DOHH2 (cell line): ENCODE measurements at regions not wholly inside any gene's neighbourhood (a gene's known extent, or its start where the extent isn't known, plus 50 kb on each side); places are given as distances from the start of the nearest gene placed in this dataset.

Experiments used
- H3F3A ChIP-seq: fragments of 200-600 bp; sonication (generic), shearing (Covaris generic); 2 replicates; pipeline ENCODE4 v1.6.0; 2016; ENCODE audit warnings: antibody characterized with exemption, mild to moderate bottlenecking; ENCODE audit not compliant: control insufficient read depth, insufficient read depth
- H3K27ac ChIP-seq: fragments of 200-600 bp; sonication (generic); 2 replicates; pipeline ENCODE4 v1.5.1; 2014; ENCODE audit warnings: low read depth, mild to moderate bottlenecking, low read length, moderate library complexity
- H3K27me3 ChIP-seq: fragments of 200-600 bp; sonication (generic); 2 replicates; pipeline ENCODE4 v1.6.1; 2014; ENCODE audit warnings: mild to moderate bottlenecking, low read length, mixed read lengths; ENCODE audit not compliant: control insufficient read depth
- H3K36me3 ChIP-seq: fragments of 200-600 bp; sonication (generic); 2 replicates; pipeline ENCODE4 v1.6.1; 2014; ENCODE audit warnings: mild to moderate bottlenecking, low read length, moderate library complexity, mixed read lengths; ENCODE audit not compliant: control insufficient read depth
- H3K4me1 ChIP-seq: fragments of 200-600 bp; sonication (generic); 2 replicates; pipeline ENCODE4 v1.6.1; 2014; ENCODE audit warnings: mild to moderate bottlenecking, low read length, mixed read lengths; ENCODE audit not compliant: control insufficient read depth
- H3K4me2 ChIP-seq: fragments of 200-600 bp; sonication (generic); 2 replicates; pipeline ENCODE4 v1.6.0; 2014; ENCODE audit warnings: mild to moderate bottlenecking, low read length, moderate library complexity
- H3K4me3 ChIP-seq: fragments of 200-600 bp; sonication (generic); 2 replicates; pipeline ENCODE4 v1.5.1; 2014; ENCODE audit warnings: mild to moderate bottlenecking, low read length, mixed read lengths
- H3K79me2 ChIP-seq: fragments of 200-600 bp; sonication (generic); 2 replicates; pipeline ENCODE4 v1.6.1; 2014; ENCODE audit warnings: mild to moderate bottlenecking, low read length, mixed read lengths; ENCODE audit not compliant: control insufficient read depth
- H3K9me2 ChIP-seq: fragments of 200-600 bp; sonication (generic); replicated peaks from 2 replicates; pipeline ENCODE4 v1.6.1; 2014; ENCODE audit warnings: mild to moderate bottlenecking, low read length, mixed read lengths; ENCODE audit not compliant: control insufficient read depth
- H3K9me3 ChIP-seq: fragments of 200-600 bp; sonication (generic); 2 replicates; pipeline ENCODE4 v1.6.1; 2014; ENCODE audit warnings: antibody characterized with exemption, low read length, mixed read lengths; ENCODE audit not compliant: control insufficient read depth, insufficient read depth
- H4K20me1 ChIP-seq: fragments of 200-600 bp; sonication (generic); 2 replicates; pipeline ENCODE4 v1.6.0; 2014; ENCODE audit warnings: low read depth, mild to moderate bottlenecking, antibody characterized with exemption, low read length, moderate library complexity; ENCODE audit not compliant: control insufficient read depth, insufficient read depth
- CTCF ChIP-seq: fragments of 200-600 bp; sonication (generic); IDR thresholded peaks from one replicate; pipeline ENCODE4 v1.5.1; 2014; ENCODE audit warnings: antibody characterized with exemption, mild to moderate bottlenecking, low read depth, low read length; ENCODE audit not compliant: poor library complexity, severe bottlenecking
- EZH2phosphoT487 ChIP-seq: fragments of 200-600 bp; sonication (generic); IDR thresholded peaks from 2 replicates; pipeline ENCODE4 v1.6.1; 2017; ENCODE audit warnings: borderline replicate concordance, mild to moderate bottlenecking, antibody characterized with exemption, low read length, moderate library complexity, mixed read lengths

- TF ChIP-seq CTCF (no peak), EZH2phosphoT487 (no peak)
- peaks cover 10% of the 10 kb centered on the region for H3K4me1 ChIP-seq
- H4K20me1 ChIP-seq = no peaks in the 10 kb centered on the region
- no peak overlapping the region for H3K4me2 ChIP-seq
- H3F3A ChIP-seq = no peaks in the 10 kb centered on the region
- no peak overlapping the region for H3K4me3 ChIP-seq
- H3K27ac ChIP-seq = no peak overlapping the region
- no peaks in the 10 kb centered on the region for H3K9me3 ChIP-seq
- H3K79me2 ChIP-seq = no peaks in the 10 kb centered on the region
- no peaks in the 10 kb centered on the region for H3K9me2 ChIP-seq
- no peaks in the 10 kb centered on the region for H3K36me3 ChIP-seq
- H3K27me3 ChIP-seq = no peaks in the 10 kb centered on the region
Observed at GRCh38 chr12:76711241-76711640, 52.7 kb upstream of the ZDHHC17 start.

GRCh38 chr12:76713130-76713529 lies 50.8 kb upstream of the ZDHHC17 start:
- Histone ChIP-seq H3K9me3 (no peaks in the 10 kb centered on the region), H3K79me2 (no peaks in the 10 kb centered on the region), H3K4me1 (peaks cover 9% of the 10 kb centered on the region; the same call in 1 of the 2 replicates), H4K20me1 (no peaks in the 10 kb centered on the region), H3K27me3 (no peaks in the 10 kb centered on the region), H3F3A (no peaks in the 10 kb centered on the region), H3K4me3 (no peak overlapping the region), H3K36me3 (no peaks in the 10 kb centered on the region), H3K4me2 (no peak overlapping the region), H3K9me2 (no peaks in the 10 kb centered on the region), H3K27ac (no peak overlapping the region)
- TF ChIP-seq EZH2phosphoT487 (no peak), CTCF (no peak)

DNA sequence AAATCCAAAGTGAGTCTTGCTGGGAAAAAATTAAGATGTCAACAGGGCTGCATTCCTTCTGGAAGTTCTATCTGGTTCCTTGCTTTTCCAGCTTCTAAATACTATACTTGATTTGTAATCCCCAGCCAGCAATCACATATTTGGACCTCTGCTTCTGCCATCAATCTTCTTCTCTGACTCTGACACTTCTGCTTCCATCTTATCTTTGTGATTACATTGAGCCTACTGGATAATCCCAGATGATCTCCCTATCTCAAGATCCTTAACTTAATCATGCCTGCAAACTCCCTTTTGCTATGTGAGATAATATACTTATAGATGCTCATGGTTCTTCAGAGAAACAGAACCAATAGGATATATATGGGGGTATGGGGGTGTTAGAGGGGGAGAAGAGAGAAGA lies 49.9 kb upstream of the ZDHHC17 start:
- H3K4me3 ChIP-seq = no peak overlapping the region
- H3K9me2 ChIP-seq = no peaks in the 10 kb centered on the region
- no peaks in the 10 kb centered on the region for H4K20me1 ChIP-seq
- H3K79me2 ChIP-seq = no peaks in the 10 kb centered on the region
- H3K4me1 ChIP-seq = peaks cover 9% of the 10 kb centered on the region; the same call in 1 of the 2 replicates
- H3K27me3 ChIP-seq = no peaks in the 10 kb centered on the region
- H3K9me3 ChIP-seq = no peaks in the 10 kb centered on the region
- no peaks in the 10 kb centered on the region for H3K36me3 ChIP-seq
- no peak overlapping the region for H3K4me2 ChIP-seq
- no peaks in the 10 kb centered on the region for H3F3A ChIP-seq
- no peak overlapping the region for H3K27ac ChIP-seq
- TF ChIP-seq CTCF (no peak), EZH2phosphoT487 (no peak)
